Esophagus muscularis mucosa (tissue), 4 donors: ENCODE measurements at regions not wholly inside any gene's neighbourhood (a gene's known extent, or its start where the extent isn't known, plus 50 kb on each side); places are given as distances from the start of the nearest gene placed in this dataset.

ENCODE experiments used
- EP300 ChIP-seq: sonication (generic); formaldehyde crosslinking; IDR thresholded peaks from one replicate; pipeline ENCODE4 v1.6.1; 2017; ENCODE audit warnings: antibody characterized with exemption
- POLR2A ChIP-seq: fragments of 450-650 bp; IDR thresholded peaks from one replicate; pipeline ENCODE4 v1.6.1; 2017; ENCODE audit warnings: antibody characterized with exemption, moderate library complexity, mild to moderate bottlenecking, low read depth
- POLR2AphosphoS5 ChIP-seq, 2 donors: sonication (generic); formaldehyde crosslinking; IDR thresholded peaks; one replicate each; pipeline ENCODE4 v1.6.1; 2017; ENCODE audit warnings: antibody characterized with exemption in 2 of 2
- TF ChIP-seq, protein P1 (sequence below), 3 experiments: fragments of 200-600 bp in 2 of 3; fragments of 450-650 bp in 1 of 3; sonication (generic) in 2 of 3; IDR thresholded peaks; one replicate each; pipeline ENCODE4 v1.5.1; 2017 to 2019; ENCODE audit warnings: antibody characterized with exemption in 3 of 3, mild to moderate bottlenecking in 2 of 3, moderate library complexity in 1 of 3

DNA sequence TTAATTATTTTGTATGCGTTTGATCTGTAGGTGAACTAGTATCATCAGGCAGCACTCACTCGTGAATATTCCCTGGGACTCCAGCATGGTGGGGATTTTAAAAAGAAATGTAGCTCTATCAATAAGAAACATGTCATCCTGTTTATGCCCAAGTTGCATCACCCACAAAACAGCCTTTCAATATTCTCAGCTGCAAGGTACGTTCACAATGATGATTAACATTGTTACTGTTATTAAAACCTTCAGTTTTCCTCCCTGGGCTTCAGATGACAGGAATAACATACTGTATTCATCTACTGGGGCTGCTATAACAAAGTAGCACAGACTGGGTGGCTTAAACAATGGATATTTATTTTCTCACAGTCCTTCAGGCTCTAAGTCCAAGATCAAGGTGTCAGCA is 87.9 kb upstream of the KLHL29 start:
- TF ChIP-seq, protein P1, sequence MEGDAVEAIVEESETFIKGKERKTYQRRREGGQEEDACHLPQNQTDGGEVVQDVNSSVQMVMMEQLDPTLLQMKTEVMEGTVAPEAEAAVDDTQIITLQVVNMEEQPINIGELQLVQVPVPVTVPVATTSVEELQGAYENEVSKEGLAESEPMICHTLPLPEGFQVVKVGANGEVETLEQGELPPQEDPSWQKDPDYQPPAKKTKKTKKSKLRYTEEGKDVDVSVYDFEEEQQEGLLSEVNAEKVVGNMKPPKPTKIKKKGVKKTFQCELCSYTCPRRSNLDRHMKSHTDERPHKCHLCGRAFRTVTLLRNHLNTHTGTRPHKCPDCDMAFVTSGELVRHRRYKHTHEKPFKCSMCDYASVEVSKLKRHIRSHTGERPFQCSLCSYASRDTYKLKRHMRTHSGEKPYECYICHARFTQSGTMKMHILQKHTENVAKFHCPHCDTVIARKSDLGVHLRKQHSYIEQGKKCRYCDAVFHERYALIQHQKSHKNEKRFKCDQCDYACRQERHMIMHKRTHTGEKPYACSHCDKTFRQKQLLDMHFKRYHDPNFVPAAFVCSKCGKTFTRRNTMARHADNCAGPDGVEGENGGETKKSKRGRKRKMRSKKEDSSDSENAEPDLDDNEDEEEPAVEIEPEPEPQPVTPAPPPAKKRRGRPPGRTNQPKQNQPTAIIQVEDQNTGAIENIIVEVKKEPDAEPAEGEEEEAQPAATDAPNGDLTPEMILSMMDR (IDR thresholded peaks at IDR 0.05), result no peak
- TF ChIP-seq POLR2AphosphoS5 (IDR thresholded peaks at IDR 0.05) (no peak), POLR2A (no peak), EP300 (no peak)
